HCT116 (cell line): ENCODE measurements at regions not wholly inside any gene's neighbourhood (a gene's known extent, or its start where the extent isn't known, plus 50 kb on each side); places are given as distances from the start of the nearest gene placed in this dataset.

ENCODE experiments used
- ATAC-seq: fragments of 200-7000 bp; cut with Tn5 transposase; 2 replicates; pipeline ENCODE4 v1.9.1; 2020; ENCODE audit warnings: mild to moderate bottlenecking, moderate library complexity
- BruUV-seq: library from RNA; stranded (reverse); fragments of 400-500 nt; replicated peaks from 2 replicates; lab custom pipeline; 2021; lab: Mats Ljungman, UMichigan
- CTCF ChIA-PET: fragments of 300-600 bp; sonication (Branson Sonifier 250); formaldehyde crosslinking; loops from one replicate; lab custom pipeline; 2021; ENCODE audit warnings: antibody characterized with exemption; lab: Charles Lee
- POLR2A ChIA-PET: fragments of 300-600, 350-600 bp; sonication (Branson Sonifier 250); formaldehyde crosslinking; loops from one replicate; lab custom pipeline; 2021; ENCODE audit warnings: antibody characterized with exemption; lab: Charles Lee
- RAD21 ChIA-PET, 2 experiments: fragments of 300-600 bp; sonication (Branson Sonifier 250); formaldehyde crosslinking; loops; one replicate each; lab custom pipeline; 2023; ENCODE audit warnings: low total read pairs in 2 of 2; ENCODE audit not compliant: uncharacterized antibody in 2 of 2, unreplicated experiment in 2 of 2, low non-redundant PET in 1 of 2; lab: Charles Lee
- DNase-seq: peaks from one replicate; pipeline ENCODE4 v3.0.0-alpha.2; 2010; ENCODE audit warnings: low read depth, low spot score
- H2AFZ ChIP-seq: fragments of 200-600 bp; shearing (Covaris generic), sonication (generic); 2 replicates; pipeline ENCODE4 v1.6.1; 2017; ENCODE audit warnings: low read depth, mixed run types, mixed read lengths, antibody characterized with exemption, low read length; ENCODE audit not compliant: poor library complexity, severe bottlenecking
- H3K27ac ChIP-seq: 2 replicates; pipeline ENCODE4 v1.5.1; 2012; ENCODE audit warnings: low read depth, low read length
- H3K27me3 ChIP-seq: fragments of 200-600 bp; sonication (generic); 2 replicates; pipeline ENCODE4 v1.6.1; 2016; ENCODE audit warnings: mixed run types, low read length, mixed read lengths; ENCODE audit not compliant: insufficient read depth
- H3K36me3 ChIP-seq, 2 experiments: fragments of 200-500 bp in 1 of 2; fragments of 200-600 bp in 1 of 2; sonication (Bioruptor generic) in 1 of 2; sonication (generic) in 1 of 2; 2 replicates each; pipeline versions ENCODE4 v1.5.1 to v1.6.1; 2014 to 2016; ENCODE audit warnings: low read length in 2 of 2, inconsistent platforms in 1 of 2, mixed read lengths in 1 of 2, mixed run types in 1 of 2; ENCODE audit not compliant: insufficient read depth in 2 of 2, control insufficient read depth in 1 of 2
- H3K4me1 ChIP-seq, 2 experiments: fragments of 200-600 bp in 1 of 2; sonication (generic) in 1 of 2; 2 replicates each; pipeline versions ENCODE4 v1.5.1 to v1.6.1; 2012 to 2017; ENCODE audit warnings: low read length in 2 of 2, inconsistent platforms in 1 of 2, mild to moderate bottlenecking in 1 of 2, mixed read lengths in 1 of 2, mixed run types in 1 of 2, moderate library complexity in 1 of 2; ENCODE audit not compliant: insufficient read depth in 2 of 2, control insufficient read depth in 1 of 2
- H3K4me2 ChIP-seq: fragments of 200-600 bp; sonication (generic); 2 replicates; pipeline ENCODE4 v1.6.1; 2017; ENCODE audit warnings: mixed run types, low read length, mixed read lengths
- H3K4me3 ChIP-seq, 2 experiments: fragments of 200-600 bp in 1 of 2; sonication (generic) in 1 of 2; replicated peaks in 1 of 2; 2 replicates each; pipeline ENCODE4 v1.5.1; 2011 to 2016; ENCODE audit warnings: low read length in 2 of 2, control low read depth in 1 of 2, low read depth in 1 of 2, mild to moderate bottlenecking in 1 of 2, mixed read lengths in 1 of 2, mixed run types in 1 of 2
- H3K79me2 ChIP-seq: fragments of 200-600 bp; sonication (generic); 2 replicates; pipeline ENCODE4 v1.6.1; 2017; ENCODE audit warnings: mild to moderate bottlenecking, mixed run types, low read length, moderate library complexity, mixed read lengths; ENCODE audit not compliant: insufficient read depth
- H3K9ac ChIP-seq: fragments of 200-600 bp; sonication (generic); 2 replicates; pipeline ENCODE4 v1.6.1; 2016; ENCODE audit warnings: low read length, mixed read lengths
- H3K9me2 ChIP-seq: fragments of 200-600 bp; sonication (generic), shearing (Covaris generic); 2 replicates; pipeline ENCODE4 v1.6.1; 2017; ENCODE audit warnings: mixed run types, mild to moderate bottlenecking, moderate library complexity; ENCODE audit not compliant: insufficient read depth
- H3K9me3 ChIP-seq, 2 experiments: fragments of 200-500 bp in 1 of 2; fragments of 200-600 bp in 1 of 2; sonication (Bioruptor generic) in 1 of 2; sonication (generic) in 1 of 2; 2 replicates each; pipeline ENCODE4 v1.6.1; 2014 to 2017; ENCODE audit warnings: low read length in 2 of 2, mixed read lengths in 2 of 2, inconsistent platforms in 1 of 2, low read depth in 1 of 2, mild to moderate bottlenecking in 1 of 2, mixed run types in 1 of 2, moderate library complexity in 1 of 2; ENCODE audit not compliant: control insufficient read depth in 1 of 2, insufficient read depth in 1 of 2
- H4K20me1 ChIP-seq: fragments of 200-600 bp; sonication (generic), shearing (Covaris generic); 2 replicates; pipeline ENCODE4 v1.6.1; 2017; ENCODE audit warnings: mixed run types, mild to moderate bottlenecking, moderate library complexity; ENCODE audit not compliant: insufficient read depth
- EGR1 ChIP-seq: IDR thresholded peaks from 2 replicates; pipeline ENCODE4 v1.6.1; 2012; ENCODE audit warnings: low read depth
- EZH2phosphoT487 ChIP-seq: fragments of 200-600 bp; IDR thresholded peaks from 2 replicates; pipeline ENCODE4 v1.6.1; 2018; ENCODE audit warnings: antibody characterized with exemption, borderline replicate concordance
- JUND ChIP-seq: IDR thresholded peaks from 2 replicates; pipeline ENCODE4 v1.6.1; 2012
- RAD21 ChIP-seq: IDR thresholded peaks from 2 replicates; pipeline ENCODE4 v1.6.1; 2012; ENCODE audit warnings: low read depth, mild to moderate bottlenecking
- SIN3A ChIP-seq: IDR thresholded peaks from 2 replicates; pipeline ENCODE4 v1.6.1; 2012; ENCODE audit warnings: low read depth
- SP1 ChIP-seq: IDR thresholded peaks from 2 replicates; pipeline ENCODE4 v1.6.1; 2012; ENCODE audit warnings: low read depth
- SRF ChIP-seq: IDR thresholded peaks from 2 replicates; pipeline ENCODE4 v1.6.1; 2012; ENCODE audit warnings: low read depth
- ZBTB33 ChIP-seq: IDR thresholded peaks from 2 replicates; pipeline ENCODE4 v1.6.1; 2011; ENCODE audit warnings: mild to moderate bottlenecking, low read length, moderate library complexity; ENCODE audit not compliant: insufficient replicate concordance; ENCODE audit errors: extremely low read depth
- ZNF274 ChIP-seq: fragments of 200-500 bp; sonication (Bioruptor generic); IDR thresholded peaks from 2 replicates; pipeline ENCODE4 v1.6.1; 2014; ENCODE audit warnings: mild to moderate bottlenecking, low read depth, low read length, inconsistent platforms
- intact Hi-C: fragments of 100-400 bp; cut with micrococcal nuclease; formaldehyde crosslinking; loops from 2 replicates; pipeline ENCODE4 v1.10.0; 2022

DNA sequence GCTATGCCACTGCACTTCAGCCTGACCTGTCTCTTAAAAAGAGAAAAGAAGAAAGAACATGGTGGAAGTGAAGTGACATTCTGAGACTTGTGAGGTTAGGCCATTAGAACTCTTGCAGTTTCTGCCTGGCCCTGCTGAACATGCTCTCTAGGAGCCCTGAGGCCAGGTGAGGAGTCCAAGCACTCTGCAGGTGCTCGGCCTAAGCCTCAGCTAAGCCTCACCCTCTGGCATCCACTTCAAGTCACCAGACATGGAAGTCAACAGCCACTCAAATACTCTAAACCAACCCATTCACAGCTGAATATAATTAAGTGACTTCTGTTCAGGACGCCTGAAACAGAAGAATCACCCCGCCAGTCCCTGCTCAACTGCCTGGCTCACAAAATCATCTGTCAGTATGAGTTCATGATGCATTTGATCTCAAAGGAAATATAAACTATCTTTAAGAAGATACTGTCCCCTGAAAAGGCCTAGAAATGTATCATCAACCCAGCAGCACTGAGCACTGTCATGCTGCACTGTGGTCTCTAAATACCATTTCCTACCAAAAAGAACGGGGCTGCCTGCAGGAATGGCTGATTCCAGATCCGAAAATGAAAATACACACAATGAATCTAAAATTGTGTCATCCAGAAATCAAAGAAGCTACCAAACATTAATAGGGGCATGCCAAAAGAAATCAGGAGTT, 118.8 kb downstream of the PSMG1 start:
- POLR2A ChIA-PET = interaction anchor here (0.5 kb wide), 1 partner anchor 248 kb away, joined by 3 read pairs; no protein-coding TSS in a partner anchor
- H3K9ac ChIP-seq = no peak overlapping the region
- H3K9me3 ChIP-seq = no peaks in the 10 kb centered on the region
- H3K27ac ChIP-seq = no peak overlapping the region
- ATAC-seq (no peak), DNase-seq (no peak)
- H3K9me2 ChIP-seq = no peaks in the 10 kb centered on the region
- TF ChIP-seq EGR1 (no peak), SP1 (no peak), RAD21 (no peak), ZNF274 (no peak), SIN3A (no peak), JUND (no peak), ZBTB33 (no peak), SRF (no peak)
- no peak overlapping the region for H3K4me3 ChIP-seq
- H2AFZ ChIP-seq = no peak overlapping the region
- intact Hi-C loops = no loop called here
- RAD21 ChIA-PET = no interaction called here
- H3K4me2 ChIP-seq = no peak overlapping the region
- no peaks in the 10 kb centered on the region for H3K36me3 ChIP-seq
- no peaks in the 10 kb centered on the region for H3K79me2 ChIP-seq
- no peaks in the 10 kb centered on the region for H4K20me1 ChIP-seq
- CTCF ChIA-PET = no interaction called here
- no peaks in the 10 kb centered on the region for H3K4me1 ChIP-seq
- no TSS peak for BruUV-seq
- H3K27me3 ChIP-seq = no peaks in the 10 kb centered on the region

DNA sequence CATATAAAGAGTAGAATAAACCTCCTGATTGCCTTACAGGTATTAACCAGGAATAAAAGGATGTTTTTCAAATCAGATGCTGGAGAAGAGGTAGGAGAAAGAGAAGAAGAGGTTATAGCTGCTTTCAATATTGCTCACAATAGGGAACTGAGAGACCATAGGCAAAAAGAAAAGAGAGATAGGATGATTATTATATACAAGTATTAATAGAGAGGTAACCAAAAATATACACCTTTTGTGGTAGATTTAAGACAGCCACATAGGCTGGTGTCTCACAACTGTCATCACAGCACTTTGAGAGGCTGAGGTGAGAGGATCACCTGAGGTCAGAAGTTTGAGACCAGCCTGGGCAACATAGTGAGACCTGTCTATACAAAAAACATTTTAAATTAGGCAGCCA, 119.7 kb downstream of the PSMG1 start:
- no peaks in the 10 kb centered on the region for H3K27me3 ChIP-seq
- no peak overlapping the region for H3K27ac ChIP-seq
- no peaks in the 10 kb centered on the region for H3K9me2 ChIP-seq
- ChIA-PET RAD21 (no interaction called here), POLR2A (no interaction called here), CTCF (no interaction called here)
- BruUV-seq = no TSS peak
- intact Hi-C loops = no loop called here
- DNase-seq (no peak), ATAC-seq (no peak)
- no peaks in the 10 kb centered on the region for H4K20me1 ChIP-seq
- no peak overlapping the region for H2AFZ ChIP-seq
- TF ChIP-seq EZH2phosphoT487 = no peak
- no peaks in the 10 kb centered on the region for H3K36me3 ChIP-seq
- no peak overlapping the region for H3K4me2 ChIP-seq
- H3K79me2 ChIP-seq = no peaks in the 10 kb centered on the region
- H3K9ac ChIP-seq = no peak overlapping the region
- H3K4me3 ChIP-seq = no peak overlapping the region
- no peaks in the 10 kb centered on the region for H3K4me1 ChIP-seq
- no peaks in the 10 kb centered on the region for H3K9me3 ChIP-seq
